ENCODE measurements at regions not wholly inside any gene's neighbourhood (a gene's known extent, or its start where the extent isn't known, plus 50 kb on each side); places are given as distances from the start of the nearest gene placed in this dataset.
"Not testable (repeated sequence)": the region's sequence is repeated elsewhere in the genome, so short reads cannot be mapped to it uniquely, and the experiment has no call there.

DNA sequence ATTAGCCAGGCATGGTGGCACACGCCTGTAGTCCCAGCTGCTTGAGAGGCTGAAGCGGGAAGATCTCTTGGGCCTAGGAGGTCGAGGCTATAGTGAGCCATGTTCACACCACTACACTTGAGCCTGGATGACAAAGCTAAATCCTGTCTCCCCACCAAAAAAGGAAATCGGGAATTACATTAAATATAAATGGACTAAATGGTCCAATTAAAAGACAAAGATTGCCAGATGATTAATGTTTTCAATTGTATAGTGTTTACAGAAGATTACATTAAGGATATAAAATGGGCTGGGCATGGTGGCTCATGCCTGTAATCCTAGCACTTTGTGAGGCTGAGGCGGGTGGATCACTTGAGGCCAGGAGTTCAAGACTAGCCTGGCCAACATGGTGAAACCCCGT is 179.1 kb downstream of the TOMM20 start:
- TF ChIP-seq CTCF, POLR2A (IDR thresholded peaks at IDR 0.05): not testable (repeated sequence)
